Upper lobe of right lung (tissue), 1 donor: ENCODE measurements at regions not wholly inside any gene's neighbourhood (a gene's known extent, or its start where the extent isn't known, plus 50 kb on each side); places are given as distances from the start of the nearest gene placed in this dataset.

Experiments used
- ATAC-seq: fragments of 200-7000 bp; cut with Tn5 transposase; one replicate; pipeline ENCODE4 v1.9.1; 2020; ENCODE audit warnings: mild to moderate bottlenecking, moderate library complexity
- DNase-seq: peaks from one replicate; pipeline ENCODE4 v3.0.0-alpha.2; 2020
- H3K27ac ChIP-seq: fragments of 200-600 bp; one replicate; pipeline ENCODE4 v1.8.0; 2022
- H3K27me3 ChIP-seq: fragments of 200-600 bp; one replicate; pipeline ENCODE4 v1.8.0; 2022; ENCODE audit warnings: mild to moderate bottlenecking
- H3K36me3 ChIP-seq: fragments of 200-600 bp; one replicate; pipeline ENCODE4 v1.8.0; 2022
- H3K4me1 ChIP-seq: fragments of 200-600 bp; one replicate; pipeline ENCODE4 v1.8.0; 2022
- H3K4me3 ChIP-seq: fragments of 200-600 bp; one replicate; pipeline ENCODE4 v1.8.0; 2022; ENCODE audit warnings: mild to moderate bottlenecking
- H3K9me3 ChIP-seq: fragments of 200-600 bp; one replicate; pipeline ENCODE4 v1.8.0; 2022
- intact Hi-C: fragments of 100-400 bp; cut with DNase I; formaldehyde crosslinking; loops from one replicate; pipeline ENCODE4 v1.11.0; 2022
- TF ChIP-seq, protein P1 (sequence below): fragments of 200-600 bp; IDR thresholded peaks from one replicate; pipeline ENCODE4 v1.8.0; 2022; ENCODE audit warnings: antibody characterized with exemption
- donor health status: DM: no; HTN: yes; CAD: no; lungs with severe emphysema.

GRCh38 chr5:88108490-88109279 is 160.0 kb downstream of the TMEM161B start:
- intact Hi-C loops, result no loop called here
- H3K27me3 ChIP-seq, result no peaks in the 10 kb centered on the region
- no peaks in the 10 kb centered on the region for H3K9me3 ChIP-seq
- H3K4me1 ChIP-seq, result no peaks in the 10 kb centered on the region
- no peaks in the 10 kb centered on the region for H3K36me3 ChIP-seq
- H3K27ac ChIP-seq, result no peak overlapping the region
- ATAC-seq (no peak), DNase-seq (no peak)
- TF ChIP-seq, protein P1, sequence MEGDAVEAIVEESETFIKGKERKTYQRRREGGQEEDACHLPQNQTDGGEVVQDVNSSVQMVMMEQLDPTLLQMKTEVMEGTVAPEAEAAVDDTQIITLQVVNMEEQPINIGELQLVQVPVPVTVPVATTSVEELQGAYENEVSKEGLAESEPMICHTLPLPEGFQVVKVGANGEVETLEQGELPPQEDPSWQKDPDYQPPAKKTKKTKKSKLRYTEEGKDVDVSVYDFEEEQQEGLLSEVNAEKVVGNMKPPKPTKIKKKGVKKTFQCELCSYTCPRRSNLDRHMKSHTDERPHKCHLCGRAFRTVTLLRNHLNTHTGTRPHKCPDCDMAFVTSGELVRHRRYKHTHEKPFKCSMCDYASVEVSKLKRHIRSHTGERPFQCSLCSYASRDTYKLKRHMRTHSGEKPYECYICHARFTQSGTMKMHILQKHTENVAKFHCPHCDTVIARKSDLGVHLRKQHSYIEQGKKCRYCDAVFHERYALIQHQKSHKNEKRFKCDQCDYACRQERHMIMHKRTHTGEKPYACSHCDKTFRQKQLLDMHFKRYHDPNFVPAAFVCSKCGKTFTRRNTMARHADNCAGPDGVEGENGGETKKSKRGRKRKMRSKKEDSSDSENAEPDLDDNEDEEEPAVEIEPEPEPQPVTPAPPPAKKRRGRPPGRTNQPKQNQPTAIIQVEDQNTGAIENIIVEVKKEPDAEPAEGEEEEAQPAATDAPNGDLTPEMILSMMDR, result no peak
- no peak overlapping the region for H3K4me3 ChIP-seq

DNA sequence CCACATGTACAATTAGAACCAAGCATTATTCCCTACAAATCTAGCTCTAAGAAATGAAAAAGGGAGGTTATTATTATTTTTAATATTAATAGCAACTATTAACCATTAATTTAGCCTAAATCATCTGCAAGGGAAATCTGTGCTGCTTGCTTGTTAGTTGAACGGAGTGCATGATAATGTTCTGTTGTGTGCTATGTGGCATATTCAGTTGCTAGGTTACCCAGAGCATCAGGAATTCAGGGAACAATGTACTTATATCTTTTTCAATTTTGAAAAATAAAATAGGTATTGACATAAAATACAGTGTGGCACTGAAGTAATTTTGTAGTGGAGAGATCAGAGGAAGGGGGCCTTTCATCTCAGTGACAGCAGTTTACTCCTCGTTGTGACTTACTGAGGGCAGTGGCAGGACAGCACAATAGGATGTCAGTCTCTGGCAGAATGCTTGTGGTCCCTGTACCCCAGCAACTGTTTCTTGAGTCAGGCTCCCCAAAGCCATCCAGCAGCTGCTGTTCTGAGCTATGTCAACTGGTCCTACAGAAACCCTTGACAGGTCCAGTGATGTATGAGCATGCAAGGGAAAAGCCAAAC is 173.6 kb downstream of the TMEM161B start:
- ATAC-seq, result no peak
- H3K27ac ChIP-seq, result no peak overlapping the region
- intact Hi-C loops, result no loop called here
- H3K9me3 ChIP-seq, result no peaks in the 10 kb centered on the region
- H3K4me1 ChIP-seq, result no peaks in the 10 kb centered on the region
- no peaks in the 10 kb centered on the region for H3K27me3 ChIP-seq
- H3K36me3 ChIP-seq, result no peaks in the 10 kb centered on the region
- DNase-seq, result no peak
- TF ChIP-seq, protein P1, result no peak
- H3K4me3 ChIP-seq, result no peak overlapping the region

DNA sequence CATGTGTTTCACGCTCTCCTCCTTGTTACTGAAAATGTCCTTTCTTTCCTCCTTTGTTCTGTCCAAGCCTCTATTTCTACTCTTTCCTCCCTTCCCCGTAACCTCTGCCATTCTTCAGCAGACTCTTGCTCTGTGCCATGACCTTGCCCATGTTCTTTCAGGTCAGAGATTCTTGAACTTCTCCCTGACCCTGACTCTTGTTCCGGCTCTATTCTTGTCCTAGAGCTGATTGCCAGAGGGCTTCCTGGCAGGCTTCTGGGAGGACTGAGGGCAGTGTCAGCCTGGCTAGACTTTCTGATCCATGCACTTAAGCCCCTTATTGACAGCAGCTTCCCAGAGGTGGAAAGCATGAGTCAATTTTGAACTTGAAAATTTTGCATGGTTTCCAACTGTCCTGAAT is 174.2 kb downstream of the TMEM161B start:
- Histone ChIP-seq H3K36me3 (no peaks in the 10 kb centered on the region), H3K9me3 (no peaks in the 10 kb centered on the region), H3K27ac (no peak overlapping the region), H3K27me3 (no peaks in the 10 kb centered on the region), H3K4me3 (no peak overlapping the region), H3K4me1 (no peaks in the 10 kb centered on the region)
- intact Hi-C loops, result no loop called here
- DNase-seq (no peak), ATAC-seq (no peak)
- TF ChIP-seq, protein P1, result no peak

DNA sequence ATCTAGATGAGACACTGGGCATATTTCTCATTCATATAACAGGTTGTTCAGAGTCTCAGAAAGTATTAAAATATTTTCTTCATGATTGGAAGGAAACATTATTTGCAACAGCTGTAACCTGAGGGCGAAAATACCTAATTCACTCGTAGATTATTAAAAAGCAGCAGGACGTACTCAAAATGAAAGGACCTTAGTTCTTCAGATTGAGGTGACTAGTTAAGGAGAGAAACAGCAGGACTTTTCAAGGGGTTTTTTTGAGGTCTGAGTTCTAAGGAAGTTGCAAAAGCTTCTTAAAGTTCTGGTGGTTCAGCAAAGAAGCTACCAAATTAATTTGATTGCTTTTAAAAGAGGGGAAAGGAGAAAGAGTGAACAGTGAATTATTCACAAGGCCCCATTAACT is 174.9 kb downstream of the TMEM161B start:
- H3K36me3 ChIP-seq, result no peaks in the 10 kb centered on the region
- TF ChIP-seq, protein P1, result no peak
- H3K4me1 ChIP-seq, result no peaks in the 10 kb centered on the region
- H3K27ac ChIP-seq, result no peak overlapping the region
- no peak overlapping the region for H3K4me3 ChIP-seq
- no peak for ATAC-seq
- H3K27me3 ChIP-seq, result no peaks in the 10 kb centered on the region
- H3K9me3 ChIP-seq, result no peaks in the 10 kb centered on the region
- intact Hi-C loops, result no loop called here
- DNase-seq, result no peak

DNA sequence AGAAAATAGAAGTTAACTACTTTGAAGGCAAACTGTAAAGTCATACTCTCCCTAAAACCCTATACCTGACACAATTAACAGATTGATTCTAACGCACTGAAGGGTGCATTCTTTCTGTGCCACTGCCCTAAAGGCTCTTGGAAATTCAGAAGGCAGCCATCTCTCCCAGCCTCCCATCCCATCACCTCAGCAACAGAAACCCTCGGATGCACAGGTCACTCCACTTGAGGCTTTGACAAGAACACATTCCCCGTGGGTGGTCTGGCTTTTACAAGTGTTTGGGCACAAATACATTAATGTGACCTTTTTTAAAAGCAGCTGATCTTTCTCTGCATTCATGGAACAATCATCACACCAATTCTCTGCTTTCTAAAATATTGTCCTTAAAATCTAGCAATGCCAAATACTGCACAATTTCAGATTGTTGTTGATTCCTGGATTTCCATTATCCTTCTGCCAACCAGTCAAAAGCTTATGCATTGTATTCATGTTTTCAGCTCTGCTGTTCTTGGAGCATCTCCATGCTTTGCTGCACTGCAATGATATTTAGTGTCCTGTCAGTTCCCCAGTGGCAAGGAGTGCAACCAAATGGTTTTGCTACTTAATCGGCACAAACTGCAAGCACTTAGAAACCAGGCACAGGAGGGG is 175.6 kb downstream of the TMEM161B start:
- Histone ChIP-seq H3K4me3 (no peak overlapping the region), H3K4me1 (no peaks in the 10 kb centered on the region), H3K36me3 (no peaks in the 10 kb centered on the region), H3K9me3 (no peaks in the 10 kb centered on the region), H3K27ac (no peak overlapping the region), H3K27me3 (no peaks in the 10 kb centered on the region)
- DNase-seq (no peak), ATAC-seq (no peak)
- TF ChIP-seq, protein P1, result no peak
- intact Hi-C loops, result no loop called here
